HL-60/S4 (cell line): ENCODE measurements at regions not wholly inside any gene's neighbourhood (a gene's known extent, or its start where the extent isn't known, plus 50 kb on each side); places are given as distances from the start of the nearest gene placed in this dataset.
"Not testable (repeated sequence)": the region's sequence is repeated elsewhere in the genome, so short reads cannot be mapped to it uniquely, and the experiment has no call there.

Experiments used
- in situ Hi-C: fragments of 300-500 bp; cut with MboI; formaldehyde crosslinking; loops from 2 replicates; pipeline ENCODE4 v1.14.3; 2022; ENCODE audit warnings: low sequenced_read_pairs

DNA sequence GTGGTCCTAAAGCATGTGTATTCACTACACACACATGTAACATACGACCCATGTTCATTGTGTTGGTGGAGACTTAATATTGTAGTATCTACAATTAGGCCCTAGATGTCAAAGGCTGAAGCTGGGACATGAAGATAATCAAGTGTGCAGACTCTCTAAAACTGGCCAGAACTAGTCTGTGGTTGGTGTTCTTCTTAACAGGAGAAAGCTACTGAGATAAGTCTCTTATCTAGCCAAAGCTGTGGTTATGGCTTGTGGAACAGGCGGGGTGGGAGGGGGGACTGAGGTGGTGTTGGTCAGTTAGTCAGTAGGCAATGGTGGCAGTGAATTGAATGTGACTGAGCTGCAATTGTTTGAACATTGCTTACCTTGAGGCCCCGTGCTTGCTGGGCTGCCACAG is 112.7 kb upstream of the SLC24A2 start:
- in situ Hi-C loops = loop anchor here (25.0 kb wide), 1 partner anchor 414 kb away; no protein-coding TSS in a partner anchor

DNA sequence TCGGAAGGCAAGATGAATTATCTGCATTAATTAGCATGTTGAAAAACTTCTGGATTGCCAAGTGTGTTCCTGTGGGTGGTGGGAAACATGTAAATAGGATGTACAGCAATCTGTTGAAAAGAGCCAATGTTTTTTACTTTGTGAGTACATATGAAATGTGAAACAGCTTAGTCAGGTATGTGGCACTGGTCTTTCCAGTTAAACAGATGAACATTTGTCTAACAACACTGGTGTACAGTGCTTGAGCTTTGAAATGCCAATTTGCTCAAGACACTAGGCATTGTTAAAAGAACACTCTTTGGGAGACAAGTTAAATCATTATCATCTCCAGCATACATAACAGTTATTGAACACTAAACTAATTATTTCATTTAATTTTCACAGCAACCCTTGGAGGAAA is 107.3 kb upstream of the SLC24A2 start:
- in situ Hi-C loops = no loop called here

DNA sequence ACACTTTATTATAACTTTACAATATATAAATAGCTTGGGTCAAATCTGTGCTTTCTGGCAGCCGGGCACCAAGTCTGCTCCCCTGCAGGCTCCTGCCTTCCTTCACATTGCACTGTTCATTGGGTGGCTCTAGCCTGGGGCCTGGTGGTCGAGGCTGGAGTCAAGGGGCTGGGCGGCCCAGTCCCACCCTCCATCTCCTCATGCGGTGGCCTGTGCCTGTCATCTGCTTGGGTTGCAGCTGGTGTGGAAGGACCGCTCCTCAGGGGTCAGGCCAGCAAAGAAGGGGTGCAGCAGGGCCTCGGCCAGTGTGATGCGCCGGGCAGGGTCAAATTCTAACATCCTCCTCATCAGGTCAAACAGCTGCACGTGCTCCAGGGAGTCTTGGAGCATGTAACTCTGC is 106.7 kb upstream of the SLC24A2 start:
- in situ Hi-C loops = not testable (repeated sequence)

DNA sequence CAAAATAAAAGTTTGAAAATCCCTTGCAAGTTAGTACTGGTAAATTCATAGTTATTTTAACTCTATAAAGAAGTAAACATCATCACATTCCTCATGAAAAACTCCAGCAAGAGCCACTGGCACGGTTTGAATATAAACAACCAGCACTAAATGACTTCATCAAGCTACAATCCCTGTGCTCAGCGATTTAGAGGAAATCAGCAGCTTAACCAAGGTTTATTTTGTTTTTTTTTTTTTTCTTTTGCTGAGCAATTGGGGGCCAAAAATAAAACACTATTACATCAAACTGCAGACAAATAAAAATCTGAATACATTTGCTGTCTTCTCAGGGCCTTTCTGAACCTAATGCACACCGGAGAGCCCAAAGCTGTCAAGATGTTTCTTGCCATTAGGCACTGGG is 106.2 kb upstream of the SLC24A2 start:
- in situ Hi-C loops = no loop called here

DNA sequence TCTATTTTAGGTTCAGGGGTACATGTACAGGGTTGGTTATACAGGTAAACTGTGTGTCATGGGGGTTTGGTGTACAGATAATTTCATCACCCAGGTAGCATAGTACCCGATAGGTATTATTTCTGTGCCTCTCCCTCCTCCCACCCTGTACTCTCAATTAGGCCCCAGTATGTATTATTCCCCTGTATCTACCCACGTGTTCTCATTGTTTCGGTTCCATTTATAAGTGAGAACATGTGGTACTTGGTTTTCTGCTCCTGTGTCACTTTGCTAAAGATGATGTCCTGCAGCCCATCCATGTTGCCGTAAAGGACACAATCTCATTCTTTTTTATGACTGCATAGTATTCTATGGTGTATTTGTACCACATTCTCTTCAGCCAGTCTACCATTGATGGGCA is 96.8 kb upstream of the SLC24A2 start:
- in situ Hi-C loops = no loop called here

DNA sequence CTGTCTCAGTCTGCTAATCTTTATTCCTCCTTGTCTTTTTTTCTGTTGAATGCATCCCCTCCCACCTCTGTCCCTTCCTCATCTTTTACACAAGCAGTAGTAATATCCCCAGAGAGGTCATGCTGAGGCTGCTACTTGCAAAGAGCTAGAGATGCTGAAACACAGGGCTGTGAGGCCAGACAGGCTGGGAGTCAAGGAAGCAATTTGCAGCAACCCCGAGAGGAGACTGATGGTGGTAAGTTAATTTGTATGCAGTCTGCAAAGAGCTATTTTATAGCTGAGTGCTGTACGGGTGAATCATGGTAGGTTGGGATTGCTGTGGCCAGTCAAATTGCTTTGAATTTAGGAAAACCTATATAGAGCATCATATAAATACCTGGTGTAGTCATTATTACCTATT is 90.2 kb upstream of the SLC24A2 start:
- in situ Hi-C loops = no loop called here

DNA sequence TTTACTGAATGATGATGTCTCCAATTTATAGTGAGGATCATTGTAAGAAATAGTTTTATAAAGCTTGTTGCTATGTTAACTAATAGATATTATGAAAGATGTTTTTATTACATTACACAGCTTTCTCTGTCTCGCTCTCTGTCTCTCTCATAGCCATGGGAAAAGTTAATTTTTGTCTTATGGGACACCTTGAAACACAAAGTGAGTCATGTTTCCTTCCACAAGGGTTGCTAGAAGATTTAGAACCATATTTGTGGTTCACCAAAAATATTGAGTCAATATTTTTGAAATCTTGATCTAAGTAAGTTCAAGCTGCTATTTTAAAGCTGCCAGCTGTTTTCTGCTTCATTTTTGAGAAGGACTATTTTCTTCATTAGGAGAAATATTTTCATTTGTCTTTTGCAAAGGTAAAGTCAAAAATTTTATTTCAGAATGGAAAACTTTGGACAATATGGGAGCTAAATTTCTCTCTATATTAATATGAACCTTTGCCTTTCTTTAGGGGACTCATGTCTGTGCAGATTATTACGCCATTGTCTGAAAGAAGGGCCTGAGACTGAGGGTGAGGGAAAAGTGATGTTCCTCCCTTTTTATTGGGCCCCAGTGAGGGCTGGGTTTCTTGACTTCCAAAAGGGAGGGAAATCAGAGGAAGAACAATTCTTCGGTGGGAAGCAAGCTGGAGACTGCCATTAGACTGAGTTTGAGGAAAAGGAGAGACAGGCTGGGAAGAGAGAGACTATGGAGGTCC is 87.9 kb upstream of the SLC24A2 start:
- in situ Hi-C loops = no loop called here

DNA sequence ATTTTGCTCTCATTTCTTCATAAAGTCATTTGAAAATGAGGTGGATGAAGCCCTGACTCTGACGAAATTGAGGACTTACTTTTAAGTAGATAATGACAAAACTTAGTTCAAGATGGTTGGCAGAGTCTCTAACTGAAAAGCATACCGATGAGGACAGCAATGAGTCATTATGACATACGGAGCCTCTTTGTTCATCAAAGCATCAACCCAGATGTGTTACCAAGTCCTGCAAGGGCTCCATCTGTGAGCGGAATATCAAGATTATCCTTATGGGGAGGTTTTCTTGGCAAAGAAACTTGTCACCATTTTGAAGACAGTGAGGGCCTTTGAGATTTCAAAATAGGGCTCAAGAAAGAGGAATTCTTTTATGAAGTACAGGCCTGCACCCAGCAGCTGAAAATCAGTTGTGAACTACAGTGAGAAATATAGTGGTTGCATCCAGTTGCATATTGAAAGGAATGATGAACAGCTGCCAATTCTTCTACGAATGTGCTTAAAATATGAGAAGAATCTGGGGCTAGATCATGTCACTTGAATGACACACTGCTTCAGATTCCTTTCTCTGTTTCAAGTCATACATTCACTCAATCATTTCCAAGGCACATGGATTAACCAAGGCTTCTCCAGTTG is 86.6 kb upstream of the SLC24A2 start:
- in situ Hi-C loops = no loop called here

DNA sequence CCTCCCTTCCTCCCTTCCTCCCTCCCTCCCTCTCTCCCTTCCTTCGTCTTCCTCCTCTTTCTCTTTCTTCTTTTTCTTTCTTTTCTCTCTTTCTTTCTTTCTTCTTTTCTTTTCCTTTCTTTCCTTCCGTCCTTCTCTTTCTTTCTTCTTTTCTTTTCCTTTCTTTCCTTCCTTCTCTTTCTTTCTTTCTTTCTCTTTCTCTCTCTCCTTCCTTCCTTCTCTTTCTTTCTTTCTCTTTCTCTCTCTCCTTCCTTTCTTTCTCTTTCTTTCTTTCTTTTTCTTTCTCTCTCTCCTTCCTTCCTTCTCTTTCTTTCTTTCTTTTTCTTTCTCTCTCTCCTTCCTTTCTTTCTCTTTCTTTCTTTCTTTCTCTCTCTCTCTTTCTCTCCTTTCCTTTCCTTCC is 84.4 kb upstream of the SLC24A2 start:
- in situ Hi-C loops = not testable (repeated sequence)

DNA sequence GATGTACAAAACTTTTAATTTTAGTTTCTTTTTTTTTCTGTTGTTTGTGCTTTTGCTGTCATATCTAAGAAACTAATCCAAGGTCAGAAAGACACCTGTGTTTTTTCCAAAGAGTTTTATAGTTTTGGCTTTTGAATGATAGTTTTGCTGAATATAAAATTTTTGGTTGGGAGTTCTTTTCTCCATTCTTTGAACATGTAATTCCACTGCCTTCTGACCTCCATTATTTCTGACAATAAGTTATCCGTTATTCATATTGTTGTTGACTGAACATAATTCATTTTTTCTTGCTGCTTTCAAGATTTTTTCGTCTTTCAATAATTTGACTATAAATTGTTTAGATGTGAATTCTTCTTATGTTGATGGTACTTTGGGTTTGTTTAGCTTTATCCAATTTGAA is 82.2 kb upstream of the SLC24A2 start:
- in situ Hi-C loops = no loop called here

DNA sequence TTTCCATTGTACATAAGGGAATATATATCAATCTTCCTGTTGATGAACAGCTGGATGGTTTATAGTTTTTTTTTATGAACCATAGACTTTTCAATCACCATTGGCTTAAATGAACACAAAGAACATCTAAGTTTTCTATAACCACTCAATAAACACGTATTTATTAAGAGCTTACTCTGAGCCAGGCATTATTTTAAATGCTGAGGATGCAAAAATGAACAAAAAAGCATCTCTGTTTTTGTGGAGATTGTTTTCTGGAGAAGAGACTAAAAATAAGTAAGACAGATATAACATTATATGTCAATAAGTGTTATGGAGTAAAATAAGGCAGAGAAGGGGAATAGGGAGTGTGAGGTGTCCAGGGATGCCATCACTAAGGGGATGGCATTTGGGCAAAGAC is 52.1 kb upstream of the SLC24A2 start:
- in situ Hi-C loops = no loop called here
